Lung microvascular endothelial cell (primary cell): ENCODE measurements at regions not wholly inside any gene's neighbourhood (a gene's known extent, or its start where the extent isn't known, plus 50 kb on each side); places are given as distances from the start of the nearest gene placed in this dataset.

Experiments
- DNase-seq, 2 donors: peaks; one replicate each; pipeline versions ENCODE4 v3.0.0 to v3.0.0-alpha.2; 2010; ENCODE audit warnings: low read depth in 2 of 2

DNA sequence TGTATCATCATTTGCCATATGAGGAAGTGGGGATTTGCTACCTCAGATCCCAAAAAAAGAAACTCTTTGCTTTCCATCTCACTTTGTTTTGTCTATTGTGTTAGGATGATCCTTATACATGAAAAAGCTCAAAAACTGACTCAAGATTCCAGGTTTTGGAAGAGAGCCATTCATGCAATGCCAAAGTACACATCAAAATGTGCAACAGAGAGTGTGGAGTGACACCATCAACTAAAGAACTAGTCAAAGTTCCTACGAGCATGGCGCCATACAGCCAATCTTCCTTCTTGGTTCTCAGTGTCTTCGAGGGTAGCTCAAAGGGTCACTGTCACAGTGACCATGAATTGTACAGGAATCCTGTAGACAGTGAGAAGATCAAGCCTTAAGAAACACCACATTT, 255.8 kb upstream of the SASH1 start:
- DNase-seq = no peak

DNA sequence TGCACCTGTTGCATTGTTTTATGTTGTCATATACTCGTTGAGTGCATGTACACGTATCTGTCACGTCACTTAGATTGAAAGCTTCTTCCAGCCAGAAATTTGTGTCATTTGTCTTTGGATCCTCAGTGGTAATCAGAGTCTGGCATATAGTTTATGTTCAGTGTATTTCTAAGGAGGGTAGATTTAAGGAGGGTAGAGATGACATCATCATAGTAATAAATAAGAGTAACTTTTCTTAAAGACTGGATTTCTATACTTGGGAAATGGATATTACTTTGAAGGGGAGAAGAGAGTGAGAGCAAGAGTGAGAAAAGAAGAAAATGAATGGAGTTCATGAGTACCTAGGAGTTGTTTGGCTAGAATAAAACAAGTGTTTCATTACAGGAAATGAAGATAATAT, 255.0 kb upstream of the SASH1 start:
- no peak for DNase-seq

DNA sequence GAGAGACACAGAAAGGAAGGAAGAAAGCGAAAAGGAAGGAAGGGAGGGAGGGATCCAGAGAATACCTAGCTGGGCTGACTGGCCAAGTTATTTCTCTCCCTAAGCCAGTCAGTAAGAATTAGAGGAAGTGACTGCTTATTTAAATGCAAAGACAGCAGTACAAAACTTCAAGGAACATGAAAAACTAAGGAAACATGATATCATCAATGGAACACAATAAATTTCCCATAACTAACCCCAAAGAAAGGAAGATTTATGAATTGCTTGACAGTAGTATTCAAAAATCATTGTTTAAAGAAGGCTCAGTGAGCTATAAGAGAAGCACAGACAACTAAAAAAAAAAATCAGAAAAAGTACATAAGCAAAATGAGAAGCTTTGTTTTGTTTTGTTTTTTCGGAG, 252.3 kb upstream of the SASH1 start:
- peak in 1 of 2 donors; percentile 87 for DNase-seq

DNA sequence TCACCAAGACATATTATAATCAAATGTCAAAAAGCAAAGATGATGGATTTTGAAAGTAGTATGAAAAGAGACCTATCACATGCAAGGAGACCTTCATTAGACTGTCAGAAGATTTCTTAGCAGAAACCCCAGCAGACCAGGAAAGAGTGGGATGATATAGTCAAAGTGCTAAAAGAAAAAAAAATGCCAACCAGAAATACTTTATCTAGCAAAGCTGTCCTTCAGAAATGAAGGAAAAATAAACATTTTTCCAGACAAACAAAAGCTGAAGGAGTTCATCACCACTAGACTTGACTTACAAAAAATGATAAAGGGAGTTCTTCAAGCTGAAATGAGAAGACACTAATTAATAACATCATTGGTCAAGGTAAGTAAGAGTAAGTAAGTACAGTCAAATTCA, 251.2 kb upstream of the SASH1 start:
- no peak for DNase-seq

DNA sequence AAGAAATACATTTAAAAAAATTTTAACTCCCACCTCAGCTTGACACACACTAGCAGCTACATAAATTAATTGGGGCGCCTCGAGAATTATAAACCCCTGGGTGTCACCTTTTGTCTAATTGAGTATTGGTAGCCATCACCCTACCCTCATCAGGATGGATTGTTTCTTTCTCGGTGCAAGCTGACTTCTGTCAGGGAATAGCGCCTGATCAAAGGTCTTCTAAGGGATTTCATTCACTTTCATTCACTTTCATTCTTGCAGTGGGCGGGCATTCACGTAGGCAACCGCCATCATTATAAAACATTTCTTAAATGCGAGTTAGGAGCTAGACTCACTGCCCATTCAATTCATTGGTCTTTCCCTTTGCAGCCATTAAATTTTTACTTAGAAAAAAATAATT, 239.2 kb upstream of the SASH1 start:
- DNase-seq = no peak

DNA sequence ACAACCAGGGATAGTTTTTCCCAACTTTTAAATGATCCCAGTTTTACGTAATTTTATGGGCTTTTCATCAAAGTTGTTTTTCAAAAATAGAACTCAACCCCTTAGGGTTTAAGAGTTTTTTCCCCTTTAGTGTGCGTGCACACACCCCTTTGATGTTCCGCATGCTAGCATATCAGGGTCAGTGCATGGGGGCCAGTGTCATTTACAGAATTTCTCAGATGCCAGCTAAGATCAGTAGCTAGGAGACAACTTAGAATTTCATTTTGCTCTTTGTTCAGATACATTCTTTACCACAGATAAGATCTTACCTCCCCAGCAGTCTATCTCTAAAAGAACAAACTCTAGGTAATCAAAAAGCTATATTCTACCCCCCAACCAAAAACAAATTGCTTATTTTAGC, 238.5 kb upstream of the SASH1 start:
- no peak for DNase-seq

DNA sequence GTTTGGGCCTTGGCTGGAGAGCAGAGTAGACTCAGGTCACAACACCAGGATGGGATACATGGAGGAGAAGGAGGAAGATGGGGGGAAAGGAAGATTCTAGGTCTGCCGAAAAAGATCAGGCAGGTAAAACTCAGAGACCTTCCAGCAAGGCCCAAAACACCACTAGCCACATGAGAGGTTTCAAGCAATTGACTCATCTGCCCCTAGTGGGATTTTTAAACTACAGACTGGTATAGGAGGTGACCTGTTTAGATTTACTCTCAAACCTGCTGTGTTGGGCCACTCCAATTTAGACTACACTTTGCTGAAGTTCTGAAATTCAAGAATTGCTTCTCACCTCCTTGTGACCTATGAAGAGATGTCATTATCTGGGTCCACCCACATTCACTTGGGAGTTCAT, 236.9 kb upstream of the SASH1 start:
- no peak for DNase-seq

DNA sequence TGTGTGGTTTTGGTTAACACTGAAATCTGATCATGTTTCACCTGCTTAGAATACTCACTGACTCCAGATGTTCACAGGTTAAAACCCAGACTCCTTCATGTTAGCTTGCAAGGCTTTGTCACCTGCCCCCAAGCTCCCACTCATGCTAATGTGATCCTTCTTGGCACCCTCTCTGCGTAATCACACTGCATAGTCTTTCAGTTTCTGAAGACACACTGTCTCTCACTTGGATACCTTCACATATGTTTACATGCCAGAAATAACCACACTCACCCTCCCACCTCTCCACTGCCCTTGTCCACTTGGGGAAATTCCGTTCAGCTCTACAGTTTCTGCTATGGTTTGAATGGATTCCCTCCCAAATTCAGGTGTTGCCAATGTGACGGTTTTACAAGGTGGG, 234.7 kb upstream of the SASH1 start:
- no peak for DNase-seq

DNA sequence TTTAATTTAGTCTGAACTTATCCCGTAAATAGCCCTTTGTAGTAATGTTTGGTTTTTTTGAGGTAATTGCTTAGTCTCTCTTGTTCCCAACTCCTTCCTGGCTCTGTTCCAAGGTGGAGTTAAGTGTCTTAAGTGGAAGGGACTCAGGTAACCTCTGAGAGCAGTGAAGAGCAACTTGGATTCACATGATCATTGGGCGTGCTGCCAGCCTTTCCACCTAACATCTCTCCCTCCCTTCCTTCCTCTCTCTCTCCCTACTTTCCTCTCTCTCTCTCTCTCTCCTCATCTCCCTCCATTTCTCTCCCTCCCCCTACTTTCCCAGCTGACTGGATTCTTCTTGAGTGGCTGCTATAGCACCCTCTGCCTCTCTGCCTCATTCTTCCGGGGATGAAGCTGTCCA, 232.9 kb upstream of the SASH1 start:
- DNase-seq = no peak

DNA sequence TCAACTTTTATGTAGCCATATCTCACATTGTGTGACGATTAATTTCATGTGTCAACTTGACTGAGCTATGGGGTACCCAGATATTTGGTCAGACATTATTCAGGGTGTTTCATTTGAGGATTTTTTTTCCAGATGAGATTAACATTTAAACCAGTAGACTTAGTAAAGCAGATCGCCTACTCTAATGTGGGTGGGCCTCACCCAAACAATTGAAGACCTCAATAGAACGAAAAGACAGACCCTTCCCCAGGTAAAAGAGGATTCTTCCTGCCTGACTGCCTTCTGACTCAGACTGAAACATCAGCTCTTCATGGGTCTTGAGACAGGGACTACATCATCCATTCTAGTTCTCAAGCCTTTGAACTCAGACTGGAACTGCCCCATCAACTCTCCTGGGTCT, 231.7 kb upstream of the SASH1 start:
- DNase-seq = no peak

DNA sequence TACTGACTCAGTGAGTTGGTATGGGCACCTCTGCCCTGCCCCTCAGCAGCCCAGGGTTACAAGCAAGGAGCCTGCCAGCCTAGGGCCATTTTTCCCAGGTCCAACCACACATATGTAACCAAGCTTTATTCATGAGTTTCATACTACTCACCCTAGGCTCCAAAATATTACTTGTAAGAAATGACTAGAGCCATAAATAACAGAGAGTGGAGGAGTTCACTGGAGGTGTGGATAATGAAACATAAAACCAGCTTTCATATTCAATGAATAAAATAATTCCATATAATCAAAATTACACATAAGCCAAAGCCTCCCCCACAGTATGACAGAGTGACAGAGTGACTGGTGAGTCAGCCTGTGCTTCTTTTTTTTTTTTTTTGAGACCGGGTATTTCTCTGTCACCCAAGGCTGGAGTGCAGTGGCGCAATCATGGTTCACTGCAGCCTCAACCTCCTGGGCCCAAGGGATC, 229.8 kb upstream of the SASH1 start:
- DNase-seq = no peak

DNA sequence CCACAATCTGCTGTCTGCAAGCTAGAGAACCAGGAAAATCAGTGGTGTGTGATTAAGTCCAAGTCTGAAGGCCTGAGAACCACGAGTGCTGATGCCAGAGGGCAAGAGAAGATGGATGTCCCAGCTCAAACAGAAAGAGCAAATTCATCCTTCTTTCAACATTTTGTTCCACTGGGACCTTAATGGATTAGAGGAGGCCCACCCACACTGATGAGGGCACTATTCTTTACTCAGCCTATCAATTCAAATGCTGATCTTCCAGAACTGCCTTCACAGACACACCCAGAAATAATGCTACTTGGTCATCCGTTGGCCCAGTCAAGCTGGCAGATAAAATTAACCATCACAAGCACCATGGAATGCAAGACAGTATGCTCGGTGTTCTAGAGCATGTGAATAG, 226.6 kb upstream of the SASH1 start:
- no peak for DNase-seq

DNA sequence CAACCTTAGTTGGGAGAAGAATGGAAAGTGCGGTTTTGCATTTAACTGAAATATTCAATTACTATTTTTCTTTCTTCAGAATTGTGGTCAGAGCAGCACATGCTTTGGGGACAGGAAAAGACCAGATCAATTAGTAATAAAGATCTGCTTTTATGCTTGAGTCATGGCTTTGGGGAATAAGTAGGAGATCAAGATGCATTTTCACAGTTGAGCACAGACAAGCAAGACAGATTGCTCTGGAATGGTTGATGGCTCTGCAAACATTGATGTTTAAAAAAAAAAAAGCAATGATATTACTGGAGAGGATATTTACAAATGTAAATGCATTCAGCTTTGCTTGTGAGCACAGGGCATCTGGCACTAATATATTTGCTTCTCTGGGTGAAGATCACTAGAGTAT, 224.4 kb upstream of the SASH1 start:
- DNase-seq = no peak

DNA sequence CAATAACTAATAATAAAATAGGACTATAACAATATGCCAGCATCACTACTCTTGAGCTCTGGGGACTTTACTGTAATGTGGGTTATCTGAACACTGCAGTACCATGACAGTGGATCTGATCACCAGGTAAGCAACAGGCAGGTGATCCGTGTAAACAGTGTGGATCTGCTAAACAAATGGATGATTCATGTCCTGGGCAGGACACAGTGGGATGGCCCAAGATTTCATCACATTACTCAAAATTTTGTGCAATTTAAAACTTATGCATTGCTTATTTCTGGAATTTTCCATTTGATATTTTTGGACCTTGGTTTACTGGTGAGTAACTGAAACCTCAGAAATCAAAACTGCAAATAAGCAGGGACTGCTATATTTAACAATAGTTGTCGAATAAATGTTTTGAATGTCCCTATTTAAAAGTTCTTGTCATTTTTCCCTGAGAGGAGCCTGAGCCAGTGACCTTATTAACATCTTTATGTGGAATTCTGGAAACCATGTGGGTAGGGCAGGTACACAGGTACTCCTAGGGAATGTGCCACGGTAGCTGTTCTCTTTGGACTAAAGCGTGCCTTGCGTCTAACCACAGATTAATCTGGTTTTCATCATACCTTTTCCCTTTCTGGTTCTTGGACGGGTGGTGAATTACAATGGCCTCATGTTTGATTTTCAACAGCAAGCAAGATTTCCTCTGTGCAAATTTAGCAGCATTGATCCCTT, 214.5 kb upstream of the SASH1 start:
- no peak for DNase-seq

DNA sequence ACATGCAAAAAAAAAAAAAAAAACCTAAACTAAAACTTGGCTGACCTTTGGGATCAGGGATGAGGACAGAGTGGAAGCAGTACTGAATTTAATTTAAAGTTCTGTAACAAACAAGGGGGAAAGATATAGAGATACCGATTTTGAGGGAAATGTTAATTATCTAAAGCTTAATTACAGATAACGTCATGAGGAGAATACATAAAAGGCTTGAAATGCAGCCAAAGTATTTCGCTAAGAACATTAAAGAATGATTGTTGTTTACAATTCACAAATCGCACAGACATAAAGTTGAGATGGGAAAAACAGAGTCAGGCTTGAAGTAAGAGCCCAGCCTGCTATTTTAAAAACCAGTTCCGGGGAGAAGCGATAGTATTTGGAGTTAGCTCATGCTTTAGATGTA, 208.0 kb upstream of the SASH1 start:
- DNase-seq = no peak

DNA sequence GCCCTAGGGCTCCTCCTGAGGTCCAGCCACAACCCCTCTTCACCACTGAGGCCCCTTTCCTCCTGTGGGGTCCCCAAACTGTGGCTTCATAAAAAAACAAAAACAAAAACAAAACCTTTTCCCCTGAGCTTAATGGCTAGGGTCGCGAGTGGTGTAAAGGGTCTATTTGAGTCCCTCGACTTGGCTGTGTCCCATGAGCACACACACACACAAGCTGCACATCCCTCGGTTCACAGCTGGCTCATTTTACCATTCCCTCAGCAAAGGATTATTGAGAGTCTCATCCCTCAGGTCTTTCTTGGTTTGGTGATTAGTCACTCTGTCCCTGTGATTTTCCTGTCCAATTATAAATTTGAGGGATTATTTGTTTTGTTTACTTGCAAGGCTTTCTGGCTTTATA, 206.1 kb upstream of the SASH1 start:
- no peak for DNase-seq

DNA sequence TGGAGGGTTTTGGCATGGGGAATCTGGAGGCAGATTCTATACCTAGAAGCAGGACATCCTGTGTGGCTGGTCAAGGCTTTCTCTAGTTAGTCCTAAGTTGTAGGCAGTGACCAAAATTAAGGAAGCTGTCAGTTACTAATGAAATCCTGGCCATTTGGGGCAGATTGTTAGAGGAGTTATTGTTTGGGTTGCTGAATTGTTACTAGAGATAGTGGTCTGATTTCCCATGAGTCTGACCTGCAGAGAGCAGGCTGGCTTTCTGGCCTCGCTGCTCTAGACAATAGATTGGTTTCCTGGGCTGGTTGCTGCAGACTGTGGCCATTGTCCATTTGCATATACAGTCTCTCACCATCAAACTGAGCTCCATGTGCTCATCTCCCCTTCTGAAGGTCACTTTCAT, 205.0 kb upstream of the SASH1 start:
- no peak for DNase-seq

DNA sequence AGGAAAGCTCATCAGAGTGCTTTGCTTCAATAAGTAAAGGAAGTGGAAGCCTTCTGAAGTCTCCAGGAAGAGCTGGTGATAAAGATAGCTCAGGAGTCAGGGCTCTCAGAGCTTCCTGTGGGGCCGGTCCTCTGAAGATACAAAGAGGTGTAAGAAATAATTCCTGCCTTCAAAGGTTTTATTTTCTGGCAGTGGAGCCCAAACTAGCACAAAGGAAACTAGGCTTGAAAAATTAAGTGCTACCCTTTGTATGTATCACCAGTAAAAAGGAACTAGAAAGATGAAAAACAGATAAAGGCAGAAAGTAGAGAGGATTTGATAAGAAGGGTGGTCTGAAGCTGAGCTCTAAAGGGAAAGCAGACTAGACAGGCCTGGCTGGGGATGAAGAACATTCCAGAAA, 204.1 kb upstream of the SASH1 start:
- DNase-seq = peak in 1 of 2 donors; percentile 46

DNA sequence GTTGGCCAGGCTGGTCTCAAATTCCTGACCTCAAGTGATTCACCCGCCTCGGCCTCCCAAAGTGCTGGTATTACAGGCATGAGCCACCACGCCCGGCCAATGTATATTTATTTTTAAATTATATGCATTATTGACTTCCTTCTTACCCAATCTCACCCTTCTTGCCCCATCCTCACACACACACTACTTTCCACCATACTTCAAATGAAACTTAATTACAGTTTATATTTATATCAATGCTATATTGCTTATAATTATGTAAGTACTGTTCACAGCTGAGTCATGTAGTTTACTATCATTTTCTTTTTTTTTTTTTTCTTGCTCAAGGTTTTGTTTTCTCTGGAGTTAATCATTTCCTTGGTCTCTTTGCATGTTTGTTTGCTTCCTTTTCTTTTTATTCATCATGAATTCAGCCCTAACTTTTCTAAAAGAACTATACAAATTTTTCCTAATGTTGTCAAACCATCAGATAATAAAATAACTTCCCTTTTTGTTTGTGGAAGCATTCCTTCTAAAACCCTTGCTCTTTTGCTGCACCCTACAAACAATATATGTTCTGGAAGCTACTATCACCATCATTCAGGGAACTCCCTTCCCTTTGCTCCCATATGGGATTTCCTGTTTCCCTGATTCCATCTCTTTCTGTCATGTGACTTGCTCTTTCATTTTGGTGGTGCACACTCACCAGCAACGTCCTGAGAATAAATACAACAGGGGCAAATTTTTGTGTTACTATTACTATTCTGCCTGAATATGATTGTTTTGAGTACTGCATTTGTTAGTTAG, 201.7 kb upstream of the SASH1 start:
- DNase-seq = peak; percentile 16 to 43

DNA sequence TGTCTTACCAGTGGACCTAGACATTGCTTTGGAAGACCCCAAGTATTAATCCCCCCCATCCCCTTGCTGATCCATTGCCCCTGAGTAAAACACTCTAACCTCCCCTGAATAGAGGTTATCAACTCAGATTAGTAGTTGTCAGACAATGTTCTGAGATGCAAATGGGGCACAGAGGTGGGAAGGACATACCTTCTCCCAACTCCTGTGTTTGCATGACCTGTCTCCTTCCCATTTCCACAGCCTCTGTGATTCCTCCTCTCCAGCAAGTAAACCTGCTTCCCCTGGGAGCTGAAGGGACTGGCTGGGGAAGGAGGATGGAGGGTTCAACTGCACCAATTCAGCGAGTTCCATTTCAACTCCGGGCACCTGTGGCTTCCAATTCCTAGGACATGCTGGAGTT, 199.8 kb upstream of the SASH1 start:
- DNase-seq = no peak

DNA sequence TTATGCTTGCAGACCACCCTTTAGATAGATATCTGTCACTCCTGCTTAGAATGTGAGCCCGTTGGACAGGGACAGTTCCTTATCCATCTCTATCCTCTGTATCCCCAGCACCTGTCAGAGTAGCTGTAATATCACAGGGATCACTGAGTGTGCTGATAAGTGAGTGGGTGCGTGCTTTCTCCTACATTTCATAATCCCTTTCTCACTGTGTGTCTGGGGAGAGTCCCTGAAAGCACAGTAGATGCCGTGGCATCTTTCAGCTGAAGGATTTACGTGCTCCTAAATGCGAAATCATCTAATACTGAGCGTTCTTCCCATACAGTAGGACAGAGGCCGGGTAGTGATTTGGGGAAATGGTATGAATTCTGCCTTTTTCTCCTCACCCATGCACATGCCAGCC, 198.9 kb upstream of the SASH1 start:
- no peak for DNase-seq

DNA sequence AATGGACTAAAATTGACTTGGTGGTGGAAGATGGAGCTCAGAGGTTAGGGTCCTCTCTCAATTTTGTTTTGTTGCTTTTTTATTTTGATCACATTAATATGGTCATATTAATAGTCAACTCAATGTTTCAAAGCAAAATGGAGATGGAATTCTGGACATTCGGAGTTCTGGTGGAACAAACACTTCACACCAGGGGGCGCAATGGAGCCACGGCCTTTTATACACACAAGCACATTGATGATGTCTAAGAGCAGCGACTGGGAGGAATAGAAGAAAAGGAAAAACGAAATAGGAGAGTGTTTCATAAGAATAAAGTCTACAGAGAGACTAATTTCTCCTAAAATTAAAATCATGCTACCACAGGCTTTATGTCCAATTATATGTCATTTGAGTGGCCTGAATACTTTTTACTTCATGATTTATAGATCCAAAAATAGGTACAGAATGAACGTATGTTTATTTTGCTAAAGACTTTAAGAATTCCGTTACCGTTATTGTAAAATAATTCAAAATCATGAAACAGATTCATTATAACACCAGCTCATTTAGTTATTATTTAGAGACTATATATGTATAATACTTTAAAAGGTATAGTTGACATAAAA, 197.6 kb upstream of the SASH1 start:
- peak; percentile 83 to 85 for DNase-seq
